Natural killer cell (primary cell): ENCODE measurements at regions not wholly inside any gene's neighbourhood (a gene's known extent, or its start where the extent isn't known, plus 50 kb on each side); places are given as distances from the start of the nearest gene placed in this dataset.

Experiments
- ATAC-seq, 3 donors: fragments of 150-1000 bp in 2 of 3; fragments of 200-7000 bp in 1 of 3; cut with Tn5 transposase; 1 replicate in 1 of 3; 2 replicates in 2 of 3; pipeline ENCODE4 v1.10.0; 2021; ENCODE audit warnings: mild to moderate bottlenecking in 2 of 3, moderate library complexity in 2 of 3
- DNase-seq, 2 donors: peaks; one replicate each; pipeline versions ENCODE4 v3.0.0 to v3.0.0-alpha.2; 2013 to 2021; ENCODE audit warnings: mixed read lengths in 1 of 2
- H3K27ac ChIP-seq: one replicate; pipeline ENCODE4 v1.5.1; 2013; ENCODE audit warnings: mild to moderate bottlenecking, low read length
- H3K27me3 ChIP-seq: one replicate; pipeline ENCODE4 v1.6.1; 2013; ENCODE audit warnings: low read length; ENCODE audit not compliant: control insufficient read depth, insufficient read depth
- H3K36me3 ChIP-seq: one replicate; pipeline ENCODE4 v1.6.1; 2013; ENCODE audit warnings: low read length; ENCODE audit not compliant: control insufficient read depth, insufficient read depth
- H3K4me1 ChIP-seq: one replicate; pipeline ENCODE4 v1.6.1; 2013; ENCODE audit warnings: low read length; ENCODE audit not compliant: control insufficient read depth, insufficient read depth
- H3K4me3 ChIP-seq: one replicate; pipeline ENCODE4 v1.5.1; 2013; ENCODE audit warnings: low read length
- H3K9me3 ChIP-seq: one replicate; pipeline ENCODE4 v1.6.1; 2013; ENCODE audit warnings: low read length; ENCODE audit not compliant: control insufficient read depth, insufficient read depth
- H3K27ac Mint-ChIP-seq, 2 donors: one replicate each; pipeline ENCODE4 v1.8.0; 2022; ENCODE audit warnings: mild to moderate bottlenecking in 2 of 2, mixed read lengths in 2 of 2, moderate library complexity in 1 of 2
- H3K27me3 Mint-ChIP-seq, 2 donors: one replicate each; pipeline ENCODE4 v1.8.0; 2022; ENCODE audit warnings: low read depth in 2 of 2, mixed read lengths in 2 of 2
- H3K36me3 Mint-ChIP-seq: one replicate; pipeline ENCODE4 v1.8.0; 2022; ENCODE audit warnings: mixed read lengths
- H3K4me1 Mint-ChIP-seq, 2 donors: one replicate each; pipeline ENCODE4 v1.8.0; 2022; ENCODE audit warnings: mixed read lengths in 2 of 2
- H3K4me3 Mint-ChIP-seq: one replicate; pipeline ENCODE4 v1.8.0; 2022; ENCODE audit warnings: mild to moderate bottlenecking, moderate library complexity, mixed read lengths
- H3K9me3 Mint-ChIP-seq, 2 donors: one replicate each; pipeline ENCODE4 v1.8.0; 2022; ENCODE audit warnings: mixed read lengths in 2 of 2
- CTCF ChIP-seq: fragments of 200-600 bp; IDR thresholded peaks from one replicate; pipeline ENCODE4 v1.8.0; 2022; ENCODE audit warnings: antibody characterized with exemption
- WGBS: methylation state at CpG from one replicate; pipeline ENCODE4 v1.1.7; 2013; ENCODE audit warnings: missing lambda C conversion rate; ENCODE audit not compliant: insufficient coverage; 5-methylcytosine and 5-hydroxymethylcytosine counted together
- intact Hi-C: fragments of 100-400 bp; cut with micrococcal nuclease; formaldehyde crosslinking; loops from one replicate; pipeline ENCODE4 v1.14.2; 2022

GRCh38 chr2:19598971-19599370 lies 240.5 kb upstream of the OSR1 start:
- H3K4me3 ChIP-seq: no peak overlapping the region
- TF ChIP-seq CTCF: no peak
- H3K36me3 ChIP-seq: no peaks in the 10 kb centered on the region
- Mint-ChIP-seq H3K27ac (no peak overlapping the region), H3K27me3 (no peaks in the 10 kb centered on the region), H3K9me3 (peaks cover 3 to 7% of the 10 kb centered on the region in 2 donors), H3K4me1 (no peaks in the 10 kb centered on the region), H3K36me3 (no peaks in the 10 kb centered on the region), H3K4me3 (no peak overlapping the region)
- H3K9me3 ChIP-seq: no peaks in the 10 kb centered on the region
- no peaks in the 10 kb centered on the region for H3K27me3 ChIP-seq
- intact Hi-C loops: no loop called here
- WGBS: 45% methylated on average over 3 of the region's 3 CpGs
- DNase-seq (no peak), ATAC-seq (no peak)
- H3K27ac ChIP-seq: no peak overlapping the region
- H3K4me1 ChIP-seq: no peaks in the 10 kb centered on the region

GRCh38 chr2:19592197-19592596 lies 233.8 kb upstream of the OSR1 start:
- Histone ChIP-seq H3K4me1 (no peaks in the 10 kb centered on the region), H3K27me3 (no peaks in the 10 kb centered on the region), H3K27ac (no peak overlapping the region), H3K4me3 (no peak overlapping the region), H3K36me3 (no peaks in the 10 kb centered on the region), H3K9me3 (no peaks in the 10 kb centered on the region)
- Mint-ChIP-seq H3K4me3 (no peak overlapping the region), H3K27me3 (no peaks in the 10 kb centered on the region), H3K27ac (no peak overlapping the region), H3K36me3 (no peaks in the 10 kb centered on the region), H3K4me1 (no peaks in the 10 kb centered on the region), H3K9me3 (no peaks in the 10 kb centered on the region)
- DNase-seq: no peak
- ATAC-seq: no peak
- TF ChIP-seq CTCF: no peak
- intact Hi-C loops: no loop called here

GRCh38 chr2:19589791-19590190 lies 231.4 kb upstream of the OSR1 start:
- no peak for TF ChIP-seq CTCF
- Mint-ChIP-seq H3K4me1 (no peaks in the 10 kb centered on the region), H3K27ac (no peak overlapping the region), H3K9me3 (no peaks in the 10 kb centered on the region), H3K27me3 (no peaks in the 10 kb centered on the region), H3K4me3 (no peak overlapping the region), H3K36me3 (no peaks in the 10 kb centered on the region)
- DNase-seq (no peak), ATAC-seq (no peak)
- Histone ChIP-seq H3K9me3 (no peaks in the 10 kb centered on the region), H3K4me3 (no peak overlapping the region), H3K36me3 (no peaks in the 10 kb centered on the region), H3K27me3 (no peaks in the 10 kb centered on the region), H3K4me1 (no peaks in the 10 kb centered on the region), H3K27ac (no peak overlapping the region)
- intact Hi-C loops: no loop called here
- WGBS: 93% methylated on average over 4 of the region's 4 CpGs

- ATAC-seq (no peak), DNase-seq (no peak)
- H3K4me1 ChIP-seq: no peaks in the 10 kb centered on the region
- H3K27ac ChIP-seq: no peak overlapping the region
- intact Hi-C loops: no loop called here
- Mint-ChIP-seq H3K4me3 (no peak overlapping the region), H3K9me3 (peaks cover 0 to 4% of the 10 kb centered on the region in 2 donors), H3K36me3 (no peaks in the 10 kb centered on the region), H3K4me1 (no peaks in the 10 kb centered on the region), H3K27ac (no peak overlapping the region), H3K27me3 (no peaks in the 10 kb centered on the region)
- no peaks in the 10 kb centered on the region for H3K36me3 ChIP-seq
- no peak for TF ChIP-seq CTCF
- H3K4me3 ChIP-seq: no peak overlapping the region
- no peaks in the 10 kb centered on the region for H3K9me3 ChIP-seq
- no peaks in the 10 kb centered on the region for H3K27me3 ChIP-seq
- 73% methylated on average over 4 of the region's 4 CpGs for WGBS
These were observed 222.4 kb upstream of the OSR1 start for GRCh38 chr2:19580830-19581229.
